ENCODE measurements at regions not wholly inside any gene's neighbourhood (a gene's known extent, or its start where the extent isn't known, plus 50 kb on each side); places are given as distances from the start of the nearest gene placed in this dataset.

GRCh38 chr15:91679447-91679846 is 174.1 kb upstream of the SLCO3A1 start:
- DNase-seq = no peak

- DNase-seq = no peak
Measured at GRCh38 chr15:91685436-91685835, 168.1 kb upstream of the SLCO3A1 start.

- no peak for DNase-seq
Measured at GRCh38 chr15:91688811-91689210, 164.7 kb upstream of the SLCO3A1 start.

- no peak for DNase-seq
Measured at GRCh38 chr15:91689377-91689776, 164.1 kb upstream of the SLCO3A1 start.

GRCh38 chr15:91692596-91692995 is 160.9 kb upstream of the SLCO3A1 start:
- DNase-seq = no peak

- no peak for DNase-seq
Measured at GRCh38 chr15:91694131-91694830, 159.2 kb upstream of the SLCO3A1 start.

- DNase-seq = no peak
Measured at GRCh38 chr15:91694831-91695210, 158.7 kb upstream of the SLCO3A1 start.

GRCh38 chr15:91695799-91696198 is 157.7 kb upstream of the SLCO3A1 start:
- DNase-seq = no peak

GRCh38 chr15:91696981-91697380 is 156.5 kb upstream of the SLCO3A1 start:
- no peak for DNase-seq

- DNase-seq = no peak
Measured at GRCh38 chr15:91698241-91698640, 155.3 kb upstream of the SLCO3A1 start.

- no peak for DNase-seq
Measured at GRCh38 chr15:91699741-91700140, 153.8 kb upstream of the SLCO3A1 start.

GRCh38 chr15:91703274-91703673 is 150.2 kb upstream of the SLCO3A1 start:
- DNase-seq = no peak

- no peak for DNase-seq
Measured at GRCh38 chr15:91704343-91704742, 149.2 kb upstream of the SLCO3A1 start.

GRCh38 chr15:91706322-91707032 is 147.0 kb upstream of the SLCO3A1 start:
- no peak for DNase-seq

- DNase-seq = no peak
Measured at GRCh38 chr15:91710080-91710698, 143.3 kb upstream of the SLCO3A1 start.

GRCh38 chr15:91711384-91712033 is 142.0 kb upstream of the SLCO3A1 start:
- no peak for DNase-seq

GRCh38 chr15:91712286-91712685 is 141.2 kb upstream of the SLCO3A1 start:
- no peak for DNase-seq

GRCh38 chr15:91716536-91716935 is 137.0 kb upstream of the SLCO3A1 start:
- DNase-seq = no peak

- DNase-seq = no peak
Measured at GRCh38 chr15:91717811-91718210, 135.7 kb upstream of the SLCO3A1 start.

- DNase-seq = no peak
Measured at GRCh38 chr15:91723959-91724358, 129.5 kb upstream of the SLCO3A1 start.

- DNase-seq = no peak
Measured at GRCh38 chr15:91733661-91734060, 119.8 kb upstream of the SLCO3A1 start.

- no peak for DNase-seq
Measured at GRCh38 chr15:91737151-91737818, 116.2 kb upstream of the SLCO3A1 start.

- DNase-seq = no peak
Measured at GRCh38 chr15:91741986-91742385, 111.5 kb upstream of the SLCO3A1 start.
